CD8-positive, alpha-beta memory T cell (primary cell): ENCODE measurements at regions not wholly inside any gene's neighbourhood (a gene's known extent, or its start where the extent isn't known, plus 50 kb on each side); places are given as distances from the start of the nearest gene placed in this dataset.
"Not testable (repeated sequence)": the region's sequence is repeated elsewhere in the genome, so short reads cannot be mapped to it uniquely, and the experiment has no call there.

Source experiments
- CTCF ChIA-PET: fragments of 350-600 bp; sonication (Branson Sonifier 250); formaldehyde crosslinking; loops from one replicate; lab custom pipeline; 2021; ENCODE audit warnings: antibody characterized with exemption; lab: Charles Lee
- POLR2A ChIA-PET: fragments of 350-600 bp; sonication (Branson Sonifier 250); formaldehyde crosslinking; loops from one replicate; lab custom pipeline; 2021; ENCODE audit warnings: antibody characterized with exemption; lab: Charles Lee
- DNase-seq, 5 donors: peaks; one replicate each; pipeline versions ENCODE4 v3.0.0 to v3.0.0-alpha.2; 2020 to 2022; ENCODE audit warnings: mixed read lengths in 1 of 5
- H3K27ac ChIP-seq: one replicate; pipeline ENCODE4 v1.7.0; 2013; ENCODE audit warnings: low read depth, mild to moderate bottlenecking, low read length, moderate library complexity
- H3K27me3 ChIP-seq: 2 replicates; pipeline ENCODE4 v1.7.0; 2013; ENCODE audit warnings: low read length, mild to moderate bottlenecking; ENCODE audit not compliant: insufficient read depth, poor library complexity, severe bottlenecking
- H3K36me3 ChIP-seq: 2 replicates; pipeline ENCODE4 v1.7.0; 2013; ENCODE audit warnings: mild to moderate bottlenecking, low read length, moderate library complexity; ENCODE audit not compliant: insufficient read depth
- H3K4me1 ChIP-seq: 2 replicates; pipeline ENCODE4 v1.7.0; 2013; ENCODE audit warnings: mild to moderate bottlenecking, low read length, moderate library complexity; ENCODE audit not compliant: insufficient read depth
- H3K4me3 ChIP-seq: 2 replicates; pipeline ENCODE4 v1.7.0; 2013; ENCODE audit warnings: mild to moderate bottlenecking, low read length
- H3K9me3 ChIP-seq: 2 replicates; pipeline ENCODE4 v1.7.0; 2013; ENCODE audit warnings: mild to moderate bottlenecking, low read length
- H3K27ac Mint-ChIP-seq, 8 donors: one replicate each; pipeline ENCODE4 v1.8.0; 2020 to 2021; ENCODE audit warnings: mixed read lengths in 8 of 8, mild to moderate bottlenecking in 6 of 8, inconsistent platforms in 3 of 8, moderate library complexity in 3 of 8
- H3K27me3 Mint-ChIP-seq, 2 donors: one replicate each; pipeline ENCODE4 v1.8.0; 2020 to 2021; ENCODE audit warnings: mixed read lengths in 2 of 2, mild to moderate bottlenecking in 1 of 2, moderate library complexity in 1 of 2
- H3K36me3 Mint-ChIP-seq, 3 donors: one replicate each; pipeline ENCODE4 v1.8.0; 2020 to 2021; ENCODE audit warnings: mixed read lengths in 3 of 3, inconsistent platforms in 1 of 3, mild to moderate bottlenecking in 1 of 3
- H3K4me1 Mint-ChIP-seq, 3 donors: one replicate each; pipeline ENCODE4 v1.8.0; 2020 to 2021; ENCODE audit warnings: mixed read lengths in 3 of 3, inconsistent platforms in 1 of 3, mild to moderate bottlenecking in 1 of 3
- H3K4me3 Mint-ChIP-seq, 7 donors: one replicate each; pipeline ENCODE4 v1.8.0; 2020 to 2021; ENCODE audit warnings: mixed read lengths in 7 of 7, mild to moderate bottlenecking in 6 of 7, moderate library complexity in 4 of 7, inconsistent platforms in 2 of 7
- H3K9me3 Mint-ChIP-seq, 5 donors: one replicate each; pipeline ENCODE4 v1.8.0; 2020 to 2022; ENCODE audit warnings: mixed read lengths in 5 of 5, mild to moderate bottlenecking in 3 of 5, moderate library complexity in 2 of 5, inconsistent platforms in 1 of 5

GRCh38 chr21:22189278-22189677, 1191.1 kb downstream of the NCAM2 start:
- no peaks in the 10 kb centered on the region for H3K27me3 Mint-ChIP-seq
- Histone ChIP-seq H3K4me3 (no peak overlapping the region), H3K27me3 (no peaks in the 10 kb centered on the region), H3K36me3 (no peaks in the 10 kb centered on the region), H3K27ac (peak overlapping the region; percentile 63), H3K4me1 (no peaks in the 10 kb centered on the region), H3K9me3 (no peaks in the 10 kb centered on the region)
- DNase-seq: no peak
- H3K36me3 Mint-ChIP-seq: no peaks in the 10 kb centered on the region
- H3K27ac Mint-ChIP-seq: no peak overlapping the region
- no peaks in the 10 kb centered on the region for H3K4me1 Mint-ChIP-seq
- CTCF ChIA-PET: no interaction called here
- H3K9me3 Mint-ChIP-seq: peaks cover 1 to 48% (median 15%) of the 10 kb centered on the region in 5 donors
- H3K4me3 Mint-ChIP-seq: no peak overlapping the region
- POLR2A ChIA-PET: no interaction called here

- ChIA-PET POLR2A (no interaction called here), CTCF (no interaction called here)
- H3K4me1 Mint-ChIP-seq: no peaks in the 10 kb centered on the region
- H3K4me3 Mint-ChIP-seq: no peak overlapping the region
- Histone ChIP-seq H3K36me3 (no peaks in the 10 kb centered on the region), H3K9me3 (no peaks in the 10 kb centered on the region), H3K4me1 (no peaks in the 10 kb centered on the region), H3K27me3 (no peaks in the 10 kb centered on the region), H3K27ac (no peak overlapping the region), H3K4me3 (no peak overlapping the region)
- H3K27ac Mint-ChIP-seq: no peak overlapping the region
- DNase-seq: no peak
- H3K36me3 Mint-ChIP-seq: no peaks in the 10 kb centered on the region
- H3K27me3 Mint-ChIP-seq: no peaks in the 10 kb centered on the region
- peaks cover 3 to 52% (median 15%) of the 10 kb centered on the region in 5 donors for H3K9me3 Mint-ChIP-seq
These were observed 1193.4 kb downstream of the NCAM2 start for GRCh38 chr21:22191581-22191980.

- CTCF ChIA-PET: no interaction called here
- no peaks in the 10 kb centered on the region for H3K27me3 Mint-ChIP-seq
- no peak overlapping the region for H3K27ac Mint-ChIP-seq
- H3K9me3 Mint-ChIP-seq: peaks cover 3 to 57% (median 21%) of the 10 kb centered on the region in 5 donors
- POLR2A ChIA-PET: no interaction called here
- H3K4me3 ChIP-seq: no peak overlapping the region
- H3K36me3 ChIP-seq: no peaks in the 10 kb centered on the region
- H3K36me3 Mint-ChIP-seq: no peaks in the 10 kb centered on the region
- H3K9me3 ChIP-seq: no peaks in the 10 kb centered on the region
- H3K4me1 ChIP-seq: no peaks in the 10 kb centered on the region
- DNase-seq: no peak
- no peaks in the 10 kb centered on the region for H3K4me1 Mint-ChIP-seq
- no peaks in the 10 kb centered on the region for H3K27me3 ChIP-seq
- no peak overlapping the region for H3K27ac ChIP-seq
- no peak overlapping the region for H3K4me3 Mint-ChIP-seq
These were observed 1194.6 kb downstream of the NCAM2 start for GRCh38 chr21:22192766-22193165.

GRCh38 chr21:22194986-22195385, 1196.8 kb downstream of the NCAM2 start:
- H3K4me1 Mint-ChIP-seq, H3K9me3 ChIP-seq, POLR2A ChIA-PET, H3K4me3 Mint-ChIP-seq, H3K27me3 Mint-ChIP-seq, CTCF ChIA-PET, H3K4me3 ChIP-seq, H3K27ac ChIP-seq, H3K36me3 Mint-ChIP-seq, H3K27me3 ChIP-seq, H3K27ac Mint-ChIP-seq, DNase-seq, H3K36me3 ChIP-seq, H3K4me1 ChIP-seq: not testable (repeated sequence)
- H3K9me3 Mint-ChIP-seq: peaks cover 3 to 51% (median 15%) of the 10 kb centered on the region in 5 donors

- Mint-ChIP-seq H3K27ac (no peak overlapping the region), H3K9me3 (peaks cover 2 to 33% (median 12%) of the 10 kb centered on the region in 5 donors), H3K27me3 (no peaks in the 10 kb centered on the region), H3K4me1 (no peaks in the 10 kb centered on the region), H3K4me3 (no peak overlapping the region), H3K36me3 (no peaks in the 10 kb centered on the region)
- ChIA-PET CTCF (no interaction called here), POLR2A (no interaction called here)
- DNase-seq: no peak
- Histone ChIP-seq H3K4me1 (no peaks in the 10 kb centered on the region), H3K36me3 (no peaks in the 10 kb centered on the region), H3K9me3 (no peaks in the 10 kb centered on the region), H3K27me3 (no peaks in the 10 kb centered on the region), H3K4me3 (no peak overlapping the region), H3K27ac (no peak overlapping the region)
These were observed 1202.3 kb downstream of the NCAM2 start for GRCh38 chr21:22200378-22201092.

- POLR2A ChIA-PET: no interaction called here
- Mint-ChIP-seq H3K9me3 (peaks cover 0 to 36% (median 12%) of the 10 kb centered on the region in 5 donors), H3K4me3 (no peak overlapping the region), H3K36me3 (no peaks in the 10 kb centered on the region), H3K4me1 (no peaks in the 10 kb centered on the region), H3K27ac (no peak overlapping the region), H3K27me3 (no peaks in the 10 kb centered on the region)
- CTCF ChIA-PET: no interaction called here
- no peak overlapping the region for H3K27ac ChIP-seq
- no peaks in the 10 kb centered on the region for H3K9me3 ChIP-seq
- DNase-seq: no peak
- no peaks in the 10 kb centered on the region for H3K4me1 ChIP-seq
- H3K4me3 ChIP-seq: no peak overlapping the region
- H3K27me3 ChIP-seq: no peaks in the 10 kb centered on the region
- H3K36me3 ChIP-seq: no peaks in the 10 kb centered on the region
These were observed 1202.9 kb downstream of the NCAM2 start for GRCh38 chr21:22201126-22201525.

- no peaks in the 10 kb centered on the region for H3K36me3 ChIP-seq
- no peak overlapping the region for H3K4me3 Mint-ChIP-seq
- ChIA-PET POLR2A (no interaction called here), CTCF (no interaction called here)
- H3K27ac ChIP-seq: no peak overlapping the region
- no peaks in the 10 kb centered on the region for H3K27me3 ChIP-seq
- H3K36me3 Mint-ChIP-seq: no peaks in the 10 kb centered on the region
- H3K4me1 ChIP-seq: no peaks in the 10 kb centered on the region
- H3K4me3 ChIP-seq: no peak overlapping the region
- no peaks in the 10 kb centered on the region for H3K9me3 ChIP-seq
- no peak overlapping the region for H3K27ac Mint-ChIP-seq
- H3K4me1 Mint-ChIP-seq: no peaks in the 10 kb centered on the region
- DNase-seq: no peak
- H3K27me3 Mint-ChIP-seq: no peaks in the 10 kb centered on the region
- H3K9me3 Mint-ChIP-seq: peaks cover 0 to 38% (median 12%) of the 10 kb centered on the region in 5 donors
These were observed 1203.5 kb downstream of the NCAM2 start for GRCh38 chr21:22201669-22202068.

- Histone ChIP-seq H3K9me3 (no peaks in the 10 kb centered on the region), H3K27me3 (no peaks in the 10 kb centered on the region), H3K4me3 (no peak overlapping the region), H3K4me1 (no peaks in the 10 kb centered on the region), H3K36me3 (no peaks in the 10 kb centered on the region), H3K27ac (peak overlapping the region; percentile 9)
- Mint-ChIP-seq H3K27me3 (no peaks in the 10 kb centered on the region), H3K36me3 (no peaks in the 10 kb centered on the region), H3K27ac (no peak overlapping the region), H3K4me1 (no peaks in the 10 kb centered on the region), H3K9me3 (peaks cover 3 to 31% (median 6%) of the 10 kb centered on the region in 5 donors), H3K4me3 (no peak overlapping the region)
- no peak for DNase-seq
- POLR2A ChIA-PET: no interaction called here
- CTCF ChIA-PET: no interaction called here
These were observed 1211.1 kb downstream of the NCAM2 start for GRCh38 chr21:22209304-22209700.
